Heart left ventricle (tissue), 13 donors: ENCODE measurements at regions not wholly inside any gene's neighbourhood (a gene's known extent, or its start where the extent isn't known, plus 50 kb on each side); places are given as distances from the start of the nearest gene placed in this dataset.

Experiments
- CTCF ChIP-seq, 12 donors: fragments of 200-600 bp; sonication (generic) in 4 of 12; IDR thresholded peaks; one replicate each; pipeline versions ENCODE4 v1.5.0 to v1.8.0; 2018 to 2022; ENCODE audit warnings: antibody characterized with exemption in 12 of 12, mild to moderate bottlenecking in 5 of 12
- POLR2A ChIP-seq, 2 donors: fragments of 450-650 bp; IDR thresholded peaks; one replicate each; pipeline ENCODE4 v1.6.1; 2017; ENCODE audit warnings: antibody characterized with exemption in 2 of 2, mild to moderate bottlenecking in 2 of 2, moderate library complexity in 2 of 2
- donor health status: ischemic (EF 13 %, LVEDD 7.1; RV severe dilation, severe dysfunction).
- donor health status: DM: no; HTN: yes; CAD: no.
- donor health status: DM: no; HTN: no; CAD: no.
- donor health status: ischemic (EF 25% LVEDD 6.9; RV normal size, moderate dysfunction).
- donor health status: ischemic (EF 25% LVEDD 5.7; RV mildly dilated, moderate dysfunction).
- donor health status: ischemic (EF 35%, LVEDD 5.7; RV mildly dilated, moderate dysfunction).
- donor health status: nonischemic (EF 11% LVEDD 7.7; RV severe dilation, severe dysfunction).
- donor health status: DM: yes; HTN: yes; CAD: no.
- donor health status: PGD.
- donor health status: ischemic (EF 29% LVEDD 5.4; RV normal size, mild dysfunction).
- donor health status: nonischemic (EF 23%, LVEDD 6.1; RV moderate dilation, normal function).

DNA sequence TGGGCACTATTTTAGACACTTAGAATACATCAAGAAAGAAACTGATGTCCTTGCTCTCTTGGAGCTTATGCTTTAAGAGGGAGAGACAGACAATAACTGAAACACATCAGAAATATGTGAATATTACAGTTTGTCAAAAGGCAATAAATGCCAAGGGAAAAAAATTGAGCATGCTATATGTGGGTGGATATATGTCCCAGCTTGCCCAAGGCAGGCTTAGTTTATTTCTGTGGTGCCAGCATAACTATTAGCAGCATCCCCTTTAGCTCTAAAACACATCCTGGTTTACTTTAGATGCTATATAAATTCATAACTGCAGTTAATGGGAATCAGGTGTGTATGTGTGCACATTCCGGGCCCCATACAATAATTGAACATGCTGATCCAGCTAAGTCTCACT is 191.2 kb upstream of the PDZRN3 start:
- no peak for TF ChIP-seq CTCF (IDR thresholded peaks at IDR 0.05)
- TF ChIP-seq POLR2A (IDR thresholded peaks at IDR 0.05): no peak
